ENCODE measurements at regions not wholly inside any gene's neighbourhood (a gene's known extent, or its start where the extent isn't known, plus 50 kb on each side); places are given as distances from the start of the nearest gene placed in this dataset.

- H3K27ac ChIP-seq: no peak overlapping the region
- TF ChIP-seq CTCF (conservative IDR thresholded peaks at IDR 0.05) (no peak), ZFX (IDR thresholded peaks at IDR 0.05) (no peak)
Observed at GRCh38 chr4:152015597-152016302, 254.9 kb upstream of the GATB start.

DNA sequence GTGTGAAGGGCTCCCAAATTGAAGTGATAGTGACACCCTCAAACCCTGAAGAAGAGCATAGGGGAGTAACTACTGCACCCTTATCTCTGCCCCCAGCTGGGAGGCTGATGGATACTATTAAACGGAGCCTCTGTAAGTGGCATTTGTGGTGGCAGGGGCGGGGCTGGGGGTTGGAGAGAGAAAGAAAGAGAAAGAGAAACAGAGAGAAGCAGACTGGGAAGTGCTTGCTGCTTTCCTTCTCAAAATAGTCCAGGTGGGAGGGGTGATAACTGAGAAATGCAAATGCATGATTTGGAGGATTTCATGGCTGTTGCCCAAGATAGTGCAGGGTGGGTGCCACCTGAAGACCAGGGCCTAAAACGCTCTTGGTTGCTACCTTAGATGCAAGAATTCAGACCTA, 253.5 kb upstream of the GATB start:
- no peak overlapping the region for H3K27ac ChIP-seq
- TF ChIP-seq ZFX (IDR thresholded peaks at IDR 0.05): no peak
- no peak for TF ChIP-seq CTCF (conservative IDR thresholded peaks at IDR 0.05)

DNA sequence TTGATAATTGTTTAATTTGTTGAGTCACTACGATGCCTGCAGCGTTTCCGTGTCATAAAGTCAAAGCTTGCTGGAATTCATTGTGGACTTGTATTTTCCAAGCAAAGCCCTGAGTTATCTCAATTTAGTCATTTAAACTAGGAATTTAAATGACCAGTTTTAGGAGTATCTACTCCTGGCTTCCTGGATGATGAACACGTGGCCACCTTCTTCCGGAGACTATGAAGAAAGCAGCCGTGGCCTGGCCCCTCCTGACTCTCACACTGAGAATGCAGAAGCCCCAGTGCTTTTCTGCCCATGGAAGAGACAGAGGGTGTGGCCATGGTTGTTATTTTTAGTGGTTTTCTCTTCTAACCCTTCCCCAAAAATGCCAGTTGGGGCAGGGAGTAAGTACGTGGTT, 250.7 kb upstream of the GATB start:
- TF ChIP-seq ZFX (IDR thresholded peaks at IDR 0.05) (no peak), CTCF (conservative IDR thresholded peaks at IDR 0.05) (no peak)
- H3K27ac ChIP-seq: no peak overlapping the region

GRCh38 chr4:152010710-152011079, 249.9 kb upstream of the GATB start:
- no peak overlapping the region for H3K27ac ChIP-seq
- no peak for TF ChIP-seq ZFX (IDR thresholded peaks at IDR 0.05)
- no peak for TF ChIP-seq CTCF (conservative IDR thresholded peaks at IDR 0.05)

GRCh38 chr4:152009983-152010709, 249.3 kb upstream of the GATB start:
- TF ChIP-seq ZFX (IDR thresholded peaks at IDR 0.05): no peak
- TF ChIP-seq CTCF (conservative IDR thresholded peaks at IDR 0.05): no peak
- H3K27ac ChIP-seq: no peak overlapping the region

- no peak for TF ChIP-seq ZFX (IDR thresholded peaks at IDR 0.05)
- no peak for TF ChIP-seq CTCF (conservative IDR thresholded peaks at IDR 0.05)
- no peak overlapping the region for H3K27ac ChIP-seq
Observed at GRCh38 chr4:152009031-152009670, 248.3 kb upstream of the GATB start.

DNA sequence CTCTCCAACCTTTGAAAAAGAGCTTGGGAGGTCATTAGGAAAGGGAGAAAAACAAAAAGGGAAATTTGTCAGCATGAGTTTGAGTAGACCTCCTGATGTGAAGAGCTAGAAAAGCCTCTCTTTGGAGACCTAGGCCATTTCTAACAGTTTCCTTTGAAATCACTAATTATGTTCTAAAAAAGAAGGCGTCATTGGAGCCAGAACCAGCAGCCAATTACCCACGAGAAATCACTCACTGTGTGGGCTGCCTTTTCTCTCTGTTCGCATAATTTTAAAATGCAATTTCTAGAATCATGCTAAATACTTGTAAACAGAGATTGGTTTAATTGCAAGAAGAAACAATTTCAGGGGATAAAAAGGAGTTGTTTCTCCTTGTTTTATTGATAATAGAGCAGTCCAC, 246.3 kb upstream of the GATB start:
- TF ChIP-seq CTCF (conservative IDR thresholded peaks at IDR 0.05): no peak
- no peak for TF ChIP-seq ZFX (IDR thresholded peaks at IDR 0.05)
- no peak overlapping the region for H3K27ac ChIP-seq
